Caco-2 (cell line): ENCODE measurements at regions not wholly inside any gene's neighbourhood (a gene's known extent, or its start where the extent isn't known, plus 50 kb on each side); places are given as distances from the start of the nearest gene placed in this dataset.

Source experiments
- BruUV-seq: library from RNA; stranded (reverse); fragments of 400-500 nt; replicated peaks from 2 replicates; lab custom pipeline; 2021; lab: Mats Ljungman, UMichigan
- CTCF ChIA-PET: fragments of 300-600 bp; sonication (Branson Sonifier 250); formaldehyde crosslinking; loops from one replicate; lab custom pipeline; 2022; ENCODE audit warnings: antibody characterized with exemption; lab: Charles Lee
- POLR2A ChIA-PET: fragments of 300-600 bp; sonication (Branson Sonifier 250); formaldehyde crosslinking; loops from one replicate; lab custom pipeline; 2022; ENCODE audit warnings: antibody characterized with exemption; lab: Charles Lee
- DNase-seq, 2 experiments: peaks; one replicate each; pipeline versions ENCODE4 v3.0.0 to v3.0.0-alpha.2; 2020 to 2022
- H3K27me3 ChIP-seq: replicated peaks from 2 replicates; pipeline ENCODE4 v1.6.0; 2011; ENCODE audit warnings: low read length; ENCODE audit not compliant: control insufficient read depth, insufficient read depth
- H3K36me3 ChIP-seq: 2 replicates; pipeline ENCODE4 v1.5.1; 2011; ENCODE audit warnings: low read length; ENCODE audit not compliant: control insufficient read depth, insufficient read depth
- H3K4me1 ChIP-seq: fragments of 250-450 bp; sonication (Bioruptor Pico); 2 replicates; pipeline ENCODE4 v1.5.1; 2020; ENCODE audit warnings: mild to moderate bottlenecking
- H3K4me3 ChIP-seq: 2 replicates; pipeline ENCODE4 v1.5.1; 2011; ENCODE audit warnings: low read depth, mild to moderate bottlenecking, control low read depth, low read length
- H3K9me3 ChIP-seq: fragments of 250-450 bp; sonication (Bioruptor Pico); 2 replicates; pipeline ENCODE4 v1.5.1; 2020; ENCODE audit warnings: mild to moderate bottlenecking, moderate library complexity
- H3K27ac Mint-ChIP-seq: one replicate; pipeline ENCODE4 v1.8.0; 2022; ENCODE audit warnings: mixed read lengths; ENCODE audit not compliant: unreplicated experiment
- H3K27me3 Mint-ChIP-seq: one replicate; pipeline ENCODE4 v1.8.0; 2022; ENCODE audit warnings: mixed read lengths; ENCODE audit not compliant: insufficient read depth, unreplicated experiment
- H3K36me3 Mint-ChIP-seq: one replicate; pipeline ENCODE4 v1.8.0; 2022; ENCODE audit warnings: mild to moderate bottlenecking, mixed read lengths; ENCODE audit not compliant: insufficient read depth, unreplicated experiment
- H3K4me1 Mint-ChIP-seq: one replicate; pipeline ENCODE4 v1.8.0; 2022; ENCODE audit warnings: low read depth, mixed read lengths; ENCODE audit not compliant: unreplicated experiment
- H3K4me3 Mint-ChIP-seq: one replicate; pipeline ENCODE4 v1.8.0; 2022; ENCODE audit warnings: mild to moderate bottlenecking, moderate library complexity, mixed read lengths; ENCODE audit not compliant: unreplicated experiment
- H3K9me3 Mint-ChIP-seq: one replicate; pipeline ENCODE4 v1.8.0; 2022; ENCODE audit warnings: mixed read lengths; ENCODE audit not compliant: unreplicated experiment
- intact Hi-C: fragments of 100-400 bp; cut with micrococcal nuclease; formaldehyde crosslinking; loops from one replicate; pipeline ENCODE4 v1.10.0; 2022; ENCODE audit not compliant: unreplicated experiment
- TF ChIP-seq, protein P1 (sequence below), 2 experiments: fragments of 200-600 bp in 1 of 2; IDR thresholded peaks; 1 replicate in 1 of 2; 2 replicates in 1 of 2; pipeline versions ENCODE4 v1.5.1 to v1.8.0; 2011 to 2022; ENCODE audit warnings: antibody characterized with exemption in 1 of 2, control low read depth in 1 of 2, inconsistent platforms in 1 of 2, low read depth in 1 of 2, low read length in 1 of 2, mild to moderate bottlenecking in 1 of 2, moderate library complexity in 1 of 2; ENCODE audit not compliant: insufficient read depth in 1 of 2, severe bottlenecking in 1 of 2, unreplicated experiment in 1 of 2

DNA sequence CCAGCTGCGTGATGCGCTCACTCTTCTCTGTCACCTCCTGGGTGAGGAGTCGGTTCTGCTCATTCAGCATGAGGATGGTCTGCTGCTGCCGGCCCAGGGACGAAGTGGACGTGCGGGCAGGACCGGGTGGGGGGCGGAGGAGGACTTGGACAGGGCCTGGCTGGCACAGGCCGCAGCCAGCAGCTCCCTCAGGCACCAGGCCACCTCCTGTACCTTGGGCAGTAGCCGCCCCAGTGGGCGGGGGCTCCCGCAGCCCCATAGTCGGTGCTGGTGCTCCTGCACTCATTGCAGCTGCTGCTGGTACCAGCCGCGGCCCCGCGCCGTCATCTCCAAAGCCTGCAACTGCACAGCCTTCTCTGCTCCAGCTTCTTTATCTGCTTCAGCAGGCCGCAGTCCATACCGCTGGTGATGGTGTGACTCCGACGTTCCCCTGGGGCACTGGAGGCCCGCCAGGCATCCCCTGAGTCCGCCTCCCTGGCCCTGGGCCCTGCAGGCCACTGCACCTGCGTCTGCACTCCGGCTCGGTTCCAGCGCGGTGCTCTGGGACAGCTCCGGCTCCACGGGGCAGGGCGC, 884.9 kb upstream of the ZNF722 start:
- no TSS peak for BruUV-seq
- no peak for DNase-seq
- intact Hi-C loops: no loop called here
- Histone ChIP-seq H3K9me3 (peaks cover 6% of the 10 kb centered on the region; the same call in 1 of the 2 replicates), H3K36me3 (no peaks in the 10 kb centered on the region), H3K4me3 (no peak overlapping the region), H3K4me1 (no peaks in the 10 kb centered on the region), H3K27me3 (no peaks in the 10 kb centered on the region)
- H3K4me1 Mint-ChIP-seq: no peaks in the 10 kb centered on the region
- TF ChIP-seq, protein P1, sequence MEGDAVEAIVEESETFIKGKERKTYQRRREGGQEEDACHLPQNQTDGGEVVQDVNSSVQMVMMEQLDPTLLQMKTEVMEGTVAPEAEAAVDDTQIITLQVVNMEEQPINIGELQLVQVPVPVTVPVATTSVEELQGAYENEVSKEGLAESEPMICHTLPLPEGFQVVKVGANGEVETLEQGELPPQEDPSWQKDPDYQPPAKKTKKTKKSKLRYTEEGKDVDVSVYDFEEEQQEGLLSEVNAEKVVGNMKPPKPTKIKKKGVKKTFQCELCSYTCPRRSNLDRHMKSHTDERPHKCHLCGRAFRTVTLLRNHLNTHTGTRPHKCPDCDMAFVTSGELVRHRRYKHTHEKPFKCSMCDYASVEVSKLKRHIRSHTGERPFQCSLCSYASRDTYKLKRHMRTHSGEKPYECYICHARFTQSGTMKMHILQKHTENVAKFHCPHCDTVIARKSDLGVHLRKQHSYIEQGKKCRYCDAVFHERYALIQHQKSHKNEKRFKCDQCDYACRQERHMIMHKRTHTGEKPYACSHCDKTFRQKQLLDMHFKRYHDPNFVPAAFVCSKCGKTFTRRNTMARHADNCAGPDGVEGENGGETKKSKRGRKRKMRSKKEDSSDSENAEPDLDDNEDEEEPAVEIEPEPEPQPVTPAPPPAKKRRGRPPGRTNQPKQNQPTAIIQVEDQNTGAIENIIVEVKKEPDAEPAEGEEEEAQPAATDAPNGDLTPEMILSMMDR (IDR thresholded peaks at IDR 0.05; ENCODE audit: insufficient read depth in 1 of 2, low read depth in 1 of 2, low read length in 1 of 2, severe bottlenecking in 1 of 2, unreplicated experiment in 1 of 2): no peak
- ChIA-PET CTCF (no interaction called here), POLR2A (no interaction called here)
- no peak overlapping the region for H3K27ac Mint-ChIP-seq
- no peaks in the 10 kb centered on the region for H3K27me3 Mint-ChIP-seq
- peaks cover 5% of the 10 kb centered on the region for H3K36me3 Mint-ChIP-seq
- peaks cover 10% of the 10 kb centered on the region for H3K9me3 Mint-ChIP-seq
- no peak overlapping the region for H3K4me3 Mint-ChIP-seq

DNA sequence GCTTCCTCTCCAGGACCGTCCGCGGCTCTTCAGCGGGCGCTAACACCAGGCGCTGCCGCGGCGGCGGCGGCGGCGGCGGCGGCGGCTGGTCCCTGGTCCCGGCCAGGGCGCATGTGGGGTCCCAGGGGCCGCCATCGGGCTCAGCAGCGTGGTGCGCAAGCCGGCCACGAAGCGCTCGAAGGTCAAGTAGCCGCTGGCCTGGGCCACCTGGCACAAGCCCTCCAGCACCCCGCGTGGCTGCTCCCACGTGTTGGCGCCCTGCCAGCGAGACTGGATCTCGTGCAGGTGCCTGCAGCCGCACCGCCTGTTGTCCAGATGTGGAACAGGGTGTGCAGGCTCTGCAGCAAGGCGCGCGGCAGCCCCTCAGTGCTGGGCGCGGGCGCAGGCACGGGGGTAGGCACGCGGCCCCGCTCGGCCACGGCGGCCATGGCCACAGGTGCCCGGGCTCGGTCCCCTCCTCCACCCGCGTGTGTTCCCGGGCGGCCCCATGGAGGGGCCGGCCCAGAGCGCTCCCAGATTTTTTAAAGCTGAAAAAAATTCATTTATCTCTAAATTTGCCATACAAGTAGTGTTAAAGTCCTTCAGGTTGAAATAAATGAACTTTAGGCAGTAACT, 884.2 kb upstream of the ZNF722 start:
- no peak for DNase-seq
- CTCF ChIA-PET: interaction anchor here (0.6 kb wide), 1 partner anchor 102 kb away, joined by 5 read pairs; no protein-coding TSS in a partner anchor

More for the DNA sequence above, 884.2 kb upstream of the ZNF722 start:
- no peak overlapping the region for H3K4me3 Mint-ChIP-seq
- TF ChIP-seq, protein P1 (IDR thresholded peaks at IDR 0.05; ENCODE audit: insufficient read depth in 1 of 2, low read depth in 1 of 2, low read length in 1 of 2, severe bottlenecking in 1 of 2, unreplicated experiment in 1 of 2): no peak
- H3K27ac Mint-ChIP-seq: no peak overlapping the region
- Histone ChIP-seq H3K27me3 (no peaks in the 10 kb centered on the region), H3K4me1 (no peaks in the 10 kb centered on the region), H3K36me3 (no peaks in the 10 kb centered on the region), H3K4me3 (no peak overlapping the region), H3K9me3 (peaks cover 6% of the 10 kb centered on the region; the same call in 1 of the 2 replicates)
- no peaks in the 10 kb centered on the region for H3K27me3 Mint-ChIP-seq
- H3K4me1 Mint-ChIP-seq: no peaks in the 10 kb centered on the region
- intact Hi-C loops: no loop called here
- no TSS peak for BruUV-seq
- POLR2A ChIA-PET: no interaction called here
- peaks cover 10% of the 10 kb centered on the region for H3K9me3 Mint-ChIP-seq
- peaks cover 5% of the 10 kb centered on the region for H3K36me3 Mint-ChIP-seq
